Sigmoid colon (tissue), 4 donors: ENCODE measurements at regions not wholly inside any gene's neighbourhood (a gene's known extent, or its start where the extent isn't known, plus 50 kb on each side); places are given as distances from the start of the nearest gene placed in this dataset.

Experiments used
- CTCF ChIP-seq, 4 experiments: fragments of 450-650 bp in 3 of 4; fragments of 200-600 bp in 1 of 4; IDR thresholded peaks; one replicate each; pipeline ENCODE4 v1.5.1; 2016 to 2019; ENCODE audit warnings: antibody characterized with exemption in 4 of 4, mild to moderate bottlenecking in 3 of 4, moderate library complexity in 2 of 4
- POLR2A ChIP-seq, 2 donors: fragments of 450-650 bp; IDR thresholded peaks; one replicate each; pipeline ENCODE4 v1.6.1; 2016; ENCODE audit warnings: antibody characterized with exemption in 2 of 2, mild to moderate bottlenecking in 2 of 2, moderate library complexity in 2 of 2
- POLR2AphosphoS5 ChIP-seq, 4 donors: sonication (generic); formaldehyde crosslinking; IDR thresholded peaks; one replicate each; pipeline ENCODE4 v1.6.1; 2017; ENCODE audit warnings: antibody characterized with exemption in 4 of 4

- TF ChIP-seq CTCF (IDR thresholded peaks at IDR 0.05) (no peak), POLR2A (IDR thresholded peaks at IDR 0.05) (no peak), POLR2AphosphoS5 (IDR thresholded peaks at IDR 0.05) (no peak)
Observed at GRCh38 chr18:44568986-44569385, 111.7 kb upstream of the SETBP1 start.
